Heart left ventricle (tissue), 13 donors: ENCODE measurements at regions not wholly inside any gene's neighbourhood (a gene's known extent, or its start where the extent isn't known, plus 50 kb on each side); places are given as distances from the start of the nearest gene placed in this dataset.

ENCODE experiments used
- CTCF ChIP-seq, 12 donors: fragments of 200-600 bp; sonication (generic) in 4 of 12; IDR thresholded peaks; one replicate each; pipeline versions ENCODE4 v1.5.0 to v1.8.0; 2018 to 2022; ENCODE audit warnings: antibody characterized with exemption in 12 of 12, mild to moderate bottlenecking in 5 of 12
- POLR2A ChIP-seq, 2 donors: fragments of 450-650 bp; IDR thresholded peaks; one replicate each; pipeline ENCODE4 v1.6.1; 2017; ENCODE audit warnings: antibody characterized with exemption in 2 of 2, mild to moderate bottlenecking in 2 of 2, moderate library complexity in 2 of 2
- donor health status: ischemic (EF 13 %, LVEDD 7.1; RV severe dilation, severe dysfunction).
- donor health status: DM: no; HTN: yes; CAD: no.
- donor health status: DM: no; HTN: no; CAD: no.
- donor health status: ischemic (EF 25% LVEDD 6.9; RV normal size, moderate dysfunction).
- donor health status: ischemic (EF 25% LVEDD 5.7; RV mildly dilated, moderate dysfunction).
- donor health status: ischemic (EF 35%, LVEDD 5.7; RV mildly dilated, moderate dysfunction).
- donor health status: nonischemic (EF 11% LVEDD 7.7; RV severe dilation, severe dysfunction).
- donor health status: DM: yes; HTN: yes; CAD: no.
- donor health status: PGD.
- donor health status: ischemic (EF 29% LVEDD 5.4; RV normal size, mild dysfunction).
- donor health status: nonischemic (EF 23%, LVEDD 6.1; RV moderate dilation, normal function).

DNA sequence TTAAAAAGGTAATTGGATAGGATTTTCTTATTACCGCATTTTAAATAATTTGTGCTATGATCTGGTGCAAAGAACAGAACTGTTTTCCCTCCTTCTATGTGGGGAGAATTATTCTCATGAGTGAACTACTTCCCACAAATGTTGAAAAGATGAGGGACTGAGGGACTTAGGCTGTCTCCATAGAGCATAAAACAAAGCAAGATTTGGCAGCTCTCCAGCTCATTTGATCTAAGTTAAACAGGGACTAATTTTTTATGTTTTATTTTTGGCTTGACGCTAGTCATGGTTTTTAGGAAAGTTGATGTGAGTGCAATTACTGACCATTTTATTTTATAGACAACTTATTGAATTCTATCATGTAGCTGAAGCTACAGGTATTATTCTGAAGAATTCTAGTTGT is 362.3 kb downstream of the HLX start:
- TF ChIP-seq CTCF (IDR thresholded peaks at IDR 0.05) (no peak), POLR2A (IDR thresholded peaks at IDR 0.05) (no peak)
